Calu3 (cell line): ENCODE measurements at regions not wholly inside any gene's neighbourhood (a gene's known extent, or its start where the extent isn't known, plus 50 kb on each side); places are given as distances from the start of the nearest gene placed in this dataset.

Experiments
- BruUV-seq: library from RNA; stranded (reverse); fragments of 400-500 nt; replicated peaks from 2 replicates; lab custom pipeline; 2021; lab: Mats Ljungman, UMichigan
- CTCF ChIA-PET: fragments of 300-600 bp; sonication (Branson Sonifier 250); formaldehyde crosslinking; loops from one replicate; lab custom pipeline; 2022; ENCODE audit warnings: antibody characterized with exemption; lab: Charles Lee
- DNase-seq: peaks from one replicate; pipeline ENCODE4 v3.0.0; 2022
- H3K27ac Mint-ChIP-seq: one replicate; pipeline ENCODE4 v1.8.0; 2022; ENCODE audit warnings: mixed read lengths; ENCODE audit not compliant: unreplicated experiment
- H3K27me3 Mint-ChIP-seq: one replicate; pipeline ENCODE4 v1.8.0; 2022; ENCODE audit warnings: mixed read lengths; ENCODE audit not compliant: unreplicated experiment
- H3K36me3 Mint-ChIP-seq: one replicate; pipeline ENCODE4 v1.8.0; 2022; ENCODE audit warnings: mild to moderate bottlenecking, moderate library complexity, mixed read lengths; ENCODE audit not compliant: insufficient read depth, unreplicated experiment
- H3K4me1 Mint-ChIP-seq: one replicate; pipeline ENCODE4 v1.8.0; 2022; ENCODE audit warnings: mild to moderate bottlenecking, low read depth, mixed read lengths; ENCODE audit not compliant: unreplicated experiment
- H3K4me3 Mint-ChIP-seq: one replicate; pipeline ENCODE4 v1.8.0; 2022; ENCODE audit warnings: mild to moderate bottlenecking, low read depth, moderate library complexity, mixed read lengths; ENCODE audit not compliant: unreplicated experiment
- H3K9me3 Mint-ChIP-seq: one replicate; pipeline ENCODE4 v1.8.0; 2022; ENCODE audit warnings: low read depth, mixed read lengths; ENCODE audit not compliant: unreplicated experiment
- intact Hi-C: fragments of 100-400 bp; cut with micrococcal nuclease; formaldehyde crosslinking; loops from one replicate; pipeline ENCODE4 v1.10.0; 2022; ENCODE audit not compliant: unreplicated experiment
- TF ChIP-seq, protein P1 (sequence below): fragments of 200-600 bp; IDR thresholded peaks from one replicate; pipeline ENCODE4 v1.8.0; 2022; ENCODE audit warnings: antibody characterized with exemption; ENCODE audit not compliant: unreplicated experiment

DNA sequence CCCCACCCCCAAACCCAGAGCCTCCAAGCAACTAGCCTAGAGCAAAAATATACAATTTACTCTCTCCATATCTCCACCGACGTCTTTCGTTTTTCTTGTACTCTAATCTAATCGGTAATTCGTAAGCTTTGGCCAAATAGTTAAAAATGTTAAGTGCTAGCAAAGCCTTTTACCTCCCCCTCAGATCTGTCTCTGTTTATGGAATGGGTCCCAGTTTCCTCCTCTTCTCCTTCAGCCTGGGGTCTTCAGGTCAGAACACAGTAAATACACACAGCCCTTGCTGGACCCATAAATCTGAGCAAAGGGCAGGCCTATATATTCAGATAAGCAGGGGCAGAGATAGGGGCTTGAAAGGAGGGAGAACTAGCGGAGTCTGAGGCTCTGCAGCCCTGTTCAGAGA, 267.4 kb downstream of the MEIS1 start:
- Mint-ChIP-seq H3K4me1 (peaks cover 23% of the 10 kb centered on the region), H3K27ac (no peak overlapping the region), H3K36me3 (no peaks in the 10 kb centered on the region), H3K9me3 (no peaks in the 10 kb centered on the region), H3K27me3 (no peaks in the 10 kb centered on the region), H3K4me3 (no peak overlapping the region)
- TF ChIP-seq, protein P1, sequence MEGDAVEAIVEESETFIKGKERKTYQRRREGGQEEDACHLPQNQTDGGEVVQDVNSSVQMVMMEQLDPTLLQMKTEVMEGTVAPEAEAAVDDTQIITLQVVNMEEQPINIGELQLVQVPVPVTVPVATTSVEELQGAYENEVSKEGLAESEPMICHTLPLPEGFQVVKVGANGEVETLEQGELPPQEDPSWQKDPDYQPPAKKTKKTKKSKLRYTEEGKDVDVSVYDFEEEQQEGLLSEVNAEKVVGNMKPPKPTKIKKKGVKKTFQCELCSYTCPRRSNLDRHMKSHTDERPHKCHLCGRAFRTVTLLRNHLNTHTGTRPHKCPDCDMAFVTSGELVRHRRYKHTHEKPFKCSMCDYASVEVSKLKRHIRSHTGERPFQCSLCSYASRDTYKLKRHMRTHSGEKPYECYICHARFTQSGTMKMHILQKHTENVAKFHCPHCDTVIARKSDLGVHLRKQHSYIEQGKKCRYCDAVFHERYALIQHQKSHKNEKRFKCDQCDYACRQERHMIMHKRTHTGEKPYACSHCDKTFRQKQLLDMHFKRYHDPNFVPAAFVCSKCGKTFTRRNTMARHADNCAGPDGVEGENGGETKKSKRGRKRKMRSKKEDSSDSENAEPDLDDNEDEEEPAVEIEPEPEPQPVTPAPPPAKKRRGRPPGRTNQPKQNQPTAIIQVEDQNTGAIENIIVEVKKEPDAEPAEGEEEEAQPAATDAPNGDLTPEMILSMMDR: no peak
- CTCF ChIA-PET: no interaction called here
- no peak for DNase-seq
- no TSS peak for BruUV-seq
- intact Hi-C loops: loop anchor here (10.0 kb wide), 2 partner anchors 512 to 942 kb away; no protein-coding TSS in a partner anchor

DNA sequence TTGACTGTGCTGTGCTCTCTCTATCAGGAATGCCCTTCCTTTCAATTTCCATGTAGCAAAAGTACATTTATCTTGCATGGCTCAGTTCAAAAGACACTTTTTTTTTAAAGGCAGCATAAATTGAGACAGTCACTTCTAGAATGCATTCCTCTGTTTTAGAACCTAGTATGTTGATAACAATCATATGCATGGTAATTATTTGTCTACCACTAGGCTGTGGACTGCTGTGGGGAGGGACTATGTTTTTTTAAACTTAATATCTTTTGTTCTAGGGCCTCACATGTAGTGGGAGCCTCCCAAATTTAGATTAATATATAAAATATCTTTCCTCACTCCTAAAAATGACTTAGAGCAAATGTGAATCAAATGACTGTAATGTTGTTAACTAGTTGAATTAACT, 269.9 kb downstream of the MEIS1 start:
- peaks cover 20% of the 10 kb centered on the region for H3K4me1 Mint-ChIP-seq
- H3K27ac Mint-ChIP-seq: no peak overlapping the region
- intact Hi-C loops: loop anchor here (10.0 kb wide), 2 partner anchors 510 to 940 kb away; no protein-coding TSS in a partner anchor
- H3K36me3 Mint-ChIP-seq: no peaks in the 10 kb centered on the region
- H3K4me3 Mint-ChIP-seq: no peak overlapping the region
- no peaks in the 10 kb centered on the region for H3K9me3 Mint-ChIP-seq
- TF ChIP-seq, protein P1: no peak
- H3K27me3 Mint-ChIP-seq: no peaks in the 10 kb centered on the region
- no peak for DNase-seq
- CTCF ChIA-PET: no interaction called here
- no TSS peak for BruUV-seq

DNA sequence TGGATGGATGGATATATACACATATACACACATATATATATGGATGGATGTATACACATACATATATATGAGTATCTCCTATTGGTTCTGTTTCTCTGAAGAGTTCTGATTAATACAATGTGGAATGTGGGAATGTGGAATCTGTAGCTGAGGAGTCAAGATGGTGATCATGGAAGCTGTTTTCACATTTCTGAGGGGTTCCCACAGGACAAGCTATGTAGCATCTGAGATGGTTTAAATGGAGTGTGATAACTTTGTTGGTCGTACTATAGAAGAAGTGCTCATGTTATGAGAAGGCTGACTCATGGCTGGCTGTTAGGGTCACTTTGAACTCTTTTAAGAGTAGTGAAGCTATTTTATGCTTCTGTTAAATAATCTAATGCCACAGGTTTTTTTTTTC, 279.7 kb downstream of the MEIS1 start:
- H3K9me3 Mint-ChIP-seq: no peaks in the 10 kb centered on the region
- no peak overlapping the region for H3K27ac Mint-ChIP-seq
- TF ChIP-seq, protein P1: no peak
- H3K36me3 Mint-ChIP-seq: no peaks in the 10 kb centered on the region
- no peaks in the 10 kb centered on the region for H3K27me3 Mint-ChIP-seq
- no peaks in the 10 kb centered on the region for H3K4me1 Mint-ChIP-seq
- DNase-seq: no peak
- no peak overlapping the region for H3K4me3 Mint-ChIP-seq
- no TSS peak for BruUV-seq
- intact Hi-C loops: no loop called here
- CTCF ChIA-PET: no interaction called here

DNA sequence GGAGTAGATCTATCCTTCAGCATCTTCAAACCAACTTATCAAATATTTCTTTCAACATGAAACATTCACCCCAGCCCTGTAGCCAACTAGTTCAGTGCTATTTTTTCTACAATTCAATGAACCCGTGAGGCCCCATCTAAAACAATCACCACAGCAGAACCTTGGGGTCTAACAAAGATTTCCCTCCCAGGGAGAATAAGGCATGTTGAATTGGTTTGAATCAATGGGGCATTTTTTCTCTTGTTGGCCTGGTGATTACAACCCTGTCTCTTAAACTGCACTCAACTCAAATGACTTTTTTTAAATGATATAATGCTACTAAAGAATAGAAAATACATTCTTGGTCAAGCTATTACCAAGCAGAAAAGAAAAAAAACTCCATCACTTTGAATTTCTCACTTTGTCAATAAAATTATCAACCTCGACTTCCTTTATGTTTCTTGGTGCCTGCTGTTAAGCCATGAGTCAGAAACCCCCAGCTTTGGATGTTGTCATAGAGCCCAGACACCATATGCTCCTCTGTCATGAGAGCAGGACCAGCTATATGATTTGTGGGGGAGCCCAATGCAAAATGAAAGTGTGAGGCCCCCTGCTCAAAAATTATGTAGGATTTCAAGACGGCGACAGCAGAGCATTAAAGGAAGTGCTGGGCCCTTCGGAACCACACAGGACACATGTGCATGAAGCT, 282.4 kb downstream of the MEIS1 start:
- TF ChIP-seq, protein P1: no peak
- intact Hi-C loops: no loop called here
- no peak for DNase-seq
- no peaks in the 10 kb centered on the region for H3K9me3 Mint-ChIP-seq
- no peaks in the 10 kb centered on the region for H3K36me3 Mint-ChIP-seq
- no peaks in the 10 kb centered on the region for H3K4me1 Mint-ChIP-seq
- no peak overlapping the region for H3K27ac Mint-ChIP-seq
- no TSS peak for BruUV-seq
- H3K4me3 Mint-ChIP-seq: no peak overlapping the region
- H3K27me3 Mint-ChIP-seq: no peaks in the 10 kb centered on the region
- CTCF ChIA-PET: no interaction called here
